ENCODE measurements at regions not wholly inside any gene's neighbourhood (a gene's known extent, or its start where the extent isn't known, plus 50 kb on each side); places are given as distances from the start of the nearest gene placed in this dataset.

GRCh38 chr20:11772226-11772730, 145.4 kb upstream of the BTBD3 start:
- no peak for DNase-seq (ENCODE audit: low read depth in 3 of 3)

DNA sequence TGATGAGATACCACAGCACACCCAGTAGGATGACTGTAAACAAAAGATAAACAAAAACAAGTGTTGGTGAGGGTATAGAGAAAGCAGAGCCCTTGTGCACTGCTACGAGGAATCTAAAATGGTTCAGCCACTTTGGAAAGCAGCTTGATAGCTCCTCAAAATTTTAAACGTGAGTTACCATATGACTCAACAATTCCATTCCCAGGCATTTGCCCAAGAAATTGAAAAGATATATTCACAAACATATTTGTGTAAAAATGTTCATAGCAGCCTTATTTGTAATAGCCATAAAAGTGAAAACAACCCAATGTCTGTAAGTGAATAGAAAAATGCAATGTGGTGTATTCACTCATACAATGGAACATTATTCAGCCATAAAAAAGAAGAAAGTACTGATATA, 141.0 kb upstream of the BTBD3 start:
- no peak for DNase-seq (ENCODE audit: low read depth in 3 of 3)

GRCh38 chr20:11777387-11778205, 140.1 kb upstream of the BTBD3 start:
- no peak for DNase-seq (ENCODE audit: low read depth in 3 of 3)

- no peak for DNase-seq (ENCODE audit: low read depth in 3 of 3)
Measured at GRCh38 chr20:11778206-11778570, 139.5 kb upstream of the BTBD3 start.

GRCh38 chr20:11780765-11781369, 136.8 kb upstream of the BTBD3 start:
- no peak for DNase-seq (ENCODE audit: low read depth in 3 of 3)

- DNase-seq (ENCODE audit: low read depth in 3 of 3), result no peak
Measured at GRCh38 chr20:11783102-11783850, 134.4 kb upstream of the BTBD3 start.

- DNase-seq (ENCODE audit: low read depth in 3 of 3), result no peak
Measured at GRCh38 chr20:11785885-11786507, 131.7 kb upstream of the BTBD3 start.

GRCh38 chr20:11790046-11790445, 127.6 kb upstream of the BTBD3 start:
- DNase-seq (ENCODE audit: low read depth in 3 of 3), result no peak

DNA sequence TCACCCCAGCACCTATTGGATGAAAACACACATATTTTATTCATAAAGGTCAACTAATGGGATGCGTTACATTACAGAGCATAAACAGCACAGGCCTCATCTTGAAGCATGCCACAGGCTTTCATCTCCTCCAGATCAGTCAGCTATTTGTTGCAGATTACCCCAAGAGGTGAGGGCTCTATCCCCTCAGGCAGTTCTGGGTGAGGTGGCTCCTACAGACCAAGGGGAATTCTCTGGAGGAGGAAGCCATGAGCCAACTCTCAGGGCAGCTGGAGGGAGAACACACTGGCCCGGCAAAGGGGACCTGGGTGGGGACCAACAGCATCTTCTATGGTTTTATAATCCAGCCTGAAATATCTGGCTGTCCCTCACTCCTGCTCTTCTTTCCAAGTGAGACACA, 126.4 kb upstream of the BTBD3 start:
- no peak for DNase-seq (ENCODE audit: low read depth in 3 of 3)

DNA sequence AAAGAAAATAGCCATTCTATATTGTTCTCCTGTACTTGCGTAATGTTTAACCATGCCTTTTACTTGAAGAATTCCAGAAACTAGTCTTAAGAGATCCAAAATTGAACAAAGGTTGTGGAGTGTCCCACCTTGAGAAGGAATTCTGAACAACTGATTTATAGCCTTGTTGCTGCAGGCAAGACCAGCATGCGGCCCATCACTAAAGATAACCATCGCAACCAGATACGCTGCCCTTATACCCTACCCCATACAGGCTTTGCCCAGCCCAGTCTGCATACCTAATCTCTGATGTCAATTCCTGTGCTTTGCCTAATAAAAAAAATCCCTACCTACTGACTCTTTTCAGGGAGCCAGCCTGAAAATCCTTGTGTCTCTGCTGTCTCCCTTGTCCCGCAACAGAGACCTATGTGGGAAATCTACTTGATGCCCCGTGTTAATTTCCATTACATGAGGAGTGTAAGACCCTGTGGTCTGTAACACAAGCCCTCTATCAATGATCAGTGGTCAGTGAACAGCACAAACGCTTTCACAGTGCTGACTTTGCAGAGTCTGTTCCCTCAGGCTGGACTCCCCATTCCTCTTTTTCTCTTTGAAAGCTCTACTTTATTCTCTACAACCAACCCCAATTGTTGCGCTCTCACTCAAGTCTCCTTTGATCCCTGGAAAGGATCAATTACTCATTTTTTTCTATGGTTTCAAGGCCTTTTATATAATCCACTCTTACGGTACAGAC, 125.7 kb upstream of the BTBD3 start:
- DNase-seq (ENCODE audit: low read depth in 3 of 3), result no peak

DNA sequence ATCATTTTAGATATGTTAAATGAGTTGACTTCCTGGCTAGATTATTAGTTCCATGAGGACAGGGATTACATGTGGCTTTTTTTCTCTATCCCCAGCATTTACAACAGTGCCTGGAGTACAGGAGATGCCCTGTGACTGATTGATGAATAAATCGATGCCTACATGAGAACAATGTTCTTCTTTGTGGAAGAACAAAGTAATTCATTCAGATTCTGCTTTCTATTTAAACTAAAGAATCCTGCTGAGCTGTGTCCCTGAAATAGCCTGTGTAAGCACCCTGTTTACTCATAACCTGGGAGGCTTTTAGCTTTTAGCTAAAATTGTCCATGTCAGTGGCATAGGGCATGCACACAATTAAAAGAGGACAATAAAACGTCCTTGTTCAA, 125.1 kb upstream of the BTBD3 start:
- no peak for DNase-seq (ENCODE audit: low read depth in 3 of 3)

- no peak for DNase-seq (ENCODE audit: low read depth in 3 of 3)
Measured at GRCh38 chr20:11794525-11794924, 123.2 kb upstream of the BTBD3 start.

DNA sequence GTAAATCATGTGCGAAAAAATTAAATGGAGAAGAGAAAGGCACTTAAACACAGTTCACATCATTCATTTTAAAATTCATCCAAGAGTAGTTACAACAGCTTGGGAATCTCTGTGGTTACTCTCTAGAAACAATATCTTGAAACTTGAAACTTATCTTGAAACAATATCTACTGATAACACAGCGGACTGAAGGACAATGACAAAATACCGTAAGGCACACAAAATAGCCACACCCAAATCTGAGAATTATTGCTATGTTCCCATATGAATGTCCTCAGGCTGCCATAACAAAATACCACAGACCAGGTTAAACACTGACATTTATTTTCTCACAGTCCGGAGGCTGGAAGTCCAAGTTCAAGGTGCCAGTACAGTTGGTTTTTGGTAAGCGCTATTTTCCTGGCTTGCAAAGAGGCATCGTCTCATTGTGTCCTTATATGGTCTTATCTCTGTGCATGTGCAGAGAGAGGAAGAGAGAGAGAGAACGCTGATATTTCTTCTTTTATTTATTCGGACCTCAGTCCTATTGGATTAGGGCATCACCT, 122.5 kb upstream of the BTBD3 start:
- DNase-seq (ENCODE audit: low read depth in 3 of 3), result no peak

GRCh38 chr20:11796026-11796425, 121.7 kb upstream of the BTBD3 start:
- no peak for DNase-seq (ENCODE audit: low read depth in 3 of 3)

GRCh38 chr20:11797156-11797555, 120.5 kb upstream of the BTBD3 start:
- no peak for DNase-seq (ENCODE audit: low read depth in 3 of 3)

- DNase-seq (ENCODE audit: low read depth in 3 of 3), result no peak
Measured at GRCh38 chr20:11799281-11799684, 118.4 kb upstream of the BTBD3 start.

DNA sequence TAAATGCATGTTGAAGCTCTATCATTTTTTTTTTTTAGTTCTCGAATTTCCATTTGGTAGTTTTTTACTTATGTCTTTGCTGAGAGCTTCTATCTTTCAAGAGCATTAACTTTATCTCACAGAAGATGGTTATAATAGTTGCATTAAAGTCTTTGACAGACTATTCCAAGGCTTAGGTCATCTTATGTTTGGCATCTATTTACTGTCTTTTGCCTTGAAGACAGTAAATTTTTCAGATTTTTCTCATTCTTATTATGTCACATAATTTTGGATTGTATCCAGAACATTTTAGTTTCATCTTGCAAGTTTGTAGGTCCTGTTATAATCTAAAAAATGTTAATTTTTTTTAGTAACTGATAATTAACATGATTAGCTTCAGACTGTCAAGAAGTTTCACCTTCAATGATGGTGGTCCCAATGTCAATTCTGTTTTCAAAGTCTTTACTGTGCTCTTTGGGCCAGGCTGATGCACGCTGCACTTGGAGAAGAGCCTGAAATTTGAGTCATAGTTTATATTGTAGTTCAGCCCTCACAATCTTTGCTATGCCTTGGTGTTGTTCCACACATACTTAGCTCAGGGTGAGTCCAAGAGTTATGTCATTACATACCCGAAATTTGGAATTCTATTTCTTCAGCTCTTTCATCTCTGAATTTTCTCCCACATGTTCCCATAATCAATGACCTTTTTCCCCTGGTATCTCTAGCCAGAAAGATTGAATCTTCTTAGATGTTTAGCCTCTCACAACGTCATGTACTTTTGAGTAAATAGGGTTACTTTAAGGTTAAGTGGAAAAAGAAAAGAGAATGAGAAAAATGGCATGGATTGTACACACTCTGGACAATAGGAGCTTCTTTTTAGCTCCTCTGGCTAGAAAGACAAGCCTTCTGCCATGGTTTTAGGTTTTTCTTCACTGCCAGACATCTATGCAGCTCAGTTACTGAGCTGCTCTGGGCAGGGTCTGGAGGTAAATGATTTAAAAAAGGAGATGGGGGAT, 110.3 kb upstream of the BTBD3 start:
- no peak for DNase-seq (ENCODE audit: low read depth in 3 of 3)

- no peak for DNase-seq (ENCODE audit: low read depth in 3 of 3)
Measured at GRCh38 chr20:11808841-11809240, 108.9 kb upstream of the BTBD3 start.

GRCh38 chr20:11810311-11811083, 107.2 kb upstream of the BTBD3 start:
- DNase-seq (ENCODE audit: low read depth in 3 of 3), result no peak

All from stimulated activated CD4-positive, alpha-beta T cell treated with anti-CD3 and anti-CD28 coated beads, TNF-alpha, amount 100 ng/mL, for 24 hours (primary cell).